ENCODE measurements at regions not wholly inside any gene's neighbourhood (a gene's known extent, or its start where the extent isn't known, plus 50 kb on each side); places are given as distances from the start of the nearest gene placed in this dataset.

- TF ChIP-seq, protein P1, sequence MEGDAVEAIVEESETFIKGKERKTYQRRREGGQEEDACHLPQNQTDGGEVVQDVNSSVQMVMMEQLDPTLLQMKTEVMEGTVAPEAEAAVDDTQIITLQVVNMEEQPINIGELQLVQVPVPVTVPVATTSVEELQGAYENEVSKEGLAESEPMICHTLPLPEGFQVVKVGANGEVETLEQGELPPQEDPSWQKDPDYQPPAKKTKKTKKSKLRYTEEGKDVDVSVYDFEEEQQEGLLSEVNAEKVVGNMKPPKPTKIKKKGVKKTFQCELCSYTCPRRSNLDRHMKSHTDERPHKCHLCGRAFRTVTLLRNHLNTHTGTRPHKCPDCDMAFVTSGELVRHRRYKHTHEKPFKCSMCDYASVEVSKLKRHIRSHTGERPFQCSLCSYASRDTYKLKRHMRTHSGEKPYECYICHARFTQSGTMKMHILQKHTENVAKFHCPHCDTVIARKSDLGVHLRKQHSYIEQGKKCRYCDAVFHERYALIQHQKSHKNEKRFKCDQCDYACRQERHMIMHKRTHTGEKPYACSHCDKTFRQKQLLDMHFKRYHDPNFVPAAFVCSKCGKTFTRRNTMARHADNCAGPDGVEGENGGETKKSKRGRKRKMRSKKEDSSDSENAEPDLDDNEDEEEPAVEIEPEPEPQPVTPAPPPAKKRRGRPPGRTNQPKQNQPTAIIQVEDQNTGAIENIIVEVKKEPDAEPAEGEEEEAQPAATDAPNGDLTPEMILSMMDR (conservative IDR thresholded peaks at IDR 0.05; ENCODE audit: low read length): no peak
- TF ChIP-seq EZH2phosphoT487 (IDR thresholded peaks at IDR 0.05; ENCODE audit: borderline replicate concordance): no peak
Measured at GRCh38 chr9:30015073-30015472, 2369.4 kb upstream of the ACO1 start.

Data from Loucy (cell line).